Neutrophil (primary cell): ENCODE measurements at regions not wholly inside any gene's neighbourhood (a gene's known extent, or its start where the extent isn't known, plus 50 kb on each side); places are given as distances from the start of the nearest gene placed in this dataset.
"Not testable (repeated sequence)": the region's sequence is repeated elsewhere in the genome, so short reads cannot be mapped to it uniquely, and the experiment has no call there.

Experiments used
- H3K27ac ChIP-seq: fragments of 200-600 bp; sonication (generic); 2 replicates; pipeline ENCODE4 v1.5.1; 2016; ENCODE audit warnings: mild to moderate bottlenecking, moderate library complexity
- H3K27me3 ChIP-seq: fragments of 200-600 bp; sonication (generic); 2 replicates; pipeline ENCODE4 v1.6.0; 2016; ENCODE audit warnings: mild to moderate bottlenecking
- H3K36me3 ChIP-seq: fragments of 200-600 bp; sonication (generic); 2 replicates; pipeline ENCODE4 v1.5.1; 2017
- H3K4me1 ChIP-seq, 2 experiments: fragments of 200-600 bp in 1 of 2; sonication (generic) in 1 of 2; 1 replicate in 1 of 2; 2 replicates in 1 of 2; pipeline versions ENCODE4 v1.5.1 to v1.6.1; 2013 to 2016; ENCODE audit warnings: low read depth in 1 of 2, low read length in 1 of 2, mild to moderate bottlenecking in 1 of 2, moderate library complexity in 1 of 2; ENCODE audit not compliant: control insufficient read depth in 1 of 2, insufficient read depth in 1 of 2
- H3K4me3 ChIP-seq, 2 experiments: fragments of 200-600 bp in 1 of 2; sonication (generic) in 1 of 2; 1 replicate in 1 of 2; 2 replicates in 1 of 2; pipeline ENCODE4 v1.5.1; 2013 to 2016; ENCODE audit warnings: low read depth in 1 of 2, low read length in 1 of 2, mild to moderate bottlenecking in 1 of 2, moderate library complexity in 1 of 2
- H3K9me3 ChIP-seq: fragments of 200-600 bp; sonication (generic); 2 replicates; pipeline ENCODE4 v1.5.1; 2016
- TF ChIP-seq, protein P1 (sequence below): fragments of 200-600 bp; sonication (generic); IDR thresholded peaks from 2 replicates; pipeline ENCODE4 v1.5.1; 2016; ENCODE audit warnings: antibody characterized with exemption

DNA sequence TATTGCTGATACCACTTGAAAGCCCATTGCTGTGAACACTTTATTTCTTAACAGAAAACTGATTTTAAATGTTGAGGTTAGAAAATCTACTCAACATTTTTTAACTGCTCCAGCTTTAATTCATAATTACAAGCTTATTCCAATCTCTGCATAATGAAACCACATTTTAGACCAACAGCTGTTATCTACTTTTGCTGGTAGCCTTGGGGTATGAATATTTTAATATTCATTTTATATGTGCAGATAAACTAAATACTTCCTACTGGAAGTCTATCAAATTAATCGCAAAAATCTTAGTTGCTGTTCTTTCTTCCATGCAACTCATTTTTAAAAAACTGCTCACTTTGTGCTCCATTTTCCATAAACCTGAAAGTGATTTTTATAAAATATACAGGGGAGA, 189.3 kb upstream of the SLC35B3 start:
- Histone ChIP-seq H3K36me3 (no peaks in the 10 kb centered on the region), H3K27me3 (no peaks in the 10 kb centered on the region), H3K9me3 (no peaks in the 10 kb centered on the region), H3K27ac (no peak overlapping the region), H3K4me3 (no peak overlapping the region), H3K4me1 (no peaks in the 10 kb centered on the region)
- TF ChIP-seq, protein P1, sequence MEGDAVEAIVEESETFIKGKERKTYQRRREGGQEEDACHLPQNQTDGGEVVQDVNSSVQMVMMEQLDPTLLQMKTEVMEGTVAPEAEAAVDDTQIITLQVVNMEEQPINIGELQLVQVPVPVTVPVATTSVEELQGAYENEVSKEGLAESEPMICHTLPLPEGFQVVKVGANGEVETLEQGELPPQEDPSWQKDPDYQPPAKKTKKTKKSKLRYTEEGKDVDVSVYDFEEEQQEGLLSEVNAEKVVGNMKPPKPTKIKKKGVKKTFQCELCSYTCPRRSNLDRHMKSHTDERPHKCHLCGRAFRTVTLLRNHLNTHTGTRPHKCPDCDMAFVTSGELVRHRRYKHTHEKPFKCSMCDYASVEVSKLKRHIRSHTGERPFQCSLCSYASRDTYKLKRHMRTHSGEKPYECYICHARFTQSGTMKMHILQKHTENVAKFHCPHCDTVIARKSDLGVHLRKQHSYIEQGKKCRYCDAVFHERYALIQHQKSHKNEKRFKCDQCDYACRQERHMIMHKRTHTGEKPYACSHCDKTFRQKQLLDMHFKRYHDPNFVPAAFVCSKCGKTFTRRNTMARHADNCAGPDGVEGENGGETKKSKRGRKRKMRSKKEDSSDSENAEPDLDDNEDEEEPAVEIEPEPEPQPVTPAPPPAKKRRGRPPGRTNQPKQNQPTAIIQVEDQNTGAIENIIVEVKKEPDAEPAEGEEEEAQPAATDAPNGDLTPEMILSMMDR = no peak

DNA sequence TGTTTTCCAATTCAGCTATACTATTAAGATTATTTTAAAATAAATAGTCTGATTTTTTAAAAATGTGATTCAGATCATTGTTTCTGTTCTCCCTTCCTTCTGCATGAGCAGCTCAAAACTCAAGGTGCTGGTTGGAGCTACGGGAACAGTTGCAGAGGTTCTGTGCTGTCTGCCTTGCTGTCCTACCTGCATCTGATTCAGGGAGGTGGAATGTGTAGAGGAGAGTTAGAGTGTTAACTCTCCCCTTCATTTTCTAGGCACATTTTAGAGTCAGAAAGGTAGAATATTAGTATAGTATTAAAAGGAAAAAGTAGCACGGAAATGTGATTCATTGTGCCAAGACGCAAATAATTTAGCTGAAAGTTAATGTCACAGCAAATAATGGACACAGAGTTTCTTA, 188.1 kb upstream of the SLC35B3 start:
- H3K9me3 ChIP-seq = no peaks in the 10 kb centered on the region
- TF ChIP-seq, protein P1 = no peak
- H3K27me3 ChIP-seq = no peaks in the 10 kb centered on the region
- no peaks in the 10 kb centered on the region for H3K4me1 ChIP-seq
- H3K4me3 ChIP-seq = no peak overlapping the region
- no peaks in the 10 kb centered on the region for H3K36me3 ChIP-seq
- H3K27ac ChIP-seq = no peak overlapping the region

DNA sequence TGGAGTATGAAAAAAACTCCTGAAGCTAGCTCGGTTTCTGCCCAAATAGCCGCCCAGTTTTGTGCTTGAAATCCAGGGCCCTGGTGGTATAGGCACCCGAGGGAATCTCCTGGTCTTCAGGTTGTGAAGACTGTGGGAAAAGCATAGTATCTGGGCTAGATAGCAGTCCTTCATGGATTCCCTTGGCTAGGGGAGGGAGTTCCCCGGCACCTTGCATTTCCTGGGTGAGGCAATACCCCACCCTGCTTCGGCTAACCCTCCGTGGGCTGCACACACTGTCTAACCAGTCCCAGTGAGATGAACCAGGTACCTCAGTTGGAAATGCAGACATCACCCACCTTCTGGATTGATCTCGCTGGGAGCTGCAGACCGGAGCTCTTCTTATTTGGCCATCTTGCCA, 184.5 kb upstream of the SLC35B3 start:
- H3K9me3 ChIP-seq = no peaks in the 10 kb centered on the region
- no peak overlapping the region for H3K27ac ChIP-seq
- H3K36me3 ChIP-seq = no peaks in the 10 kb centered on the region
- H3K4me1 ChIP-seq = no peaks in the 10 kb centered on the region
- TF ChIP-seq, protein P1 = no peak
- H3K27me3 ChIP-seq = no peaks in the 10 kb centered on the region
- H3K4me3 ChIP-seq = no peak overlapping the region

DNA sequence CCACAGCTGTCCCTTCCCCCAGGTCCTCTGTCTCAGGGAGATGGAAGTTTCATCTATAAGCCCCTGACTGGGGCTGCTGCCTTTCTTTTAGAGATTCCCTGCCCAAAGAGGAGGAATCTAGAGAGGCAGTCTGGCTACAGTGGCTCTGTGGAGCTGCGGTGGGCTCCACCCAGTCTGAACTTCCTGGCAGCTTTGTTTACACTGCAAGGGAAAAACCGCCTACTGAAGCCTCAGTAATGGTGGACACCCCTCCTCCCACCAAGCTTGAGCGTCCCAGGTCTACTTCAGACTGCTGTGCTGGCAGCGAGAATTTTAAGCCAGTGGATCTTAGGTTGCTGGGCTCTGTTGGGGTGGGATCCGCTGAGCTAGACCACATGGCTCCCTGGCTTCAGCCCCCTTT, 184.1 kb upstream of the SLC35B3 start:
- not testable (repeated sequence) for H3K9me3 ChIP-seq, H3K27ac ChIP-seq, H3K4me3 ChIP-seq, H3K4me1 ChIP-seq, H3K36me3 ChIP-seq, H3K27me3 ChIP-seq

DNA sequence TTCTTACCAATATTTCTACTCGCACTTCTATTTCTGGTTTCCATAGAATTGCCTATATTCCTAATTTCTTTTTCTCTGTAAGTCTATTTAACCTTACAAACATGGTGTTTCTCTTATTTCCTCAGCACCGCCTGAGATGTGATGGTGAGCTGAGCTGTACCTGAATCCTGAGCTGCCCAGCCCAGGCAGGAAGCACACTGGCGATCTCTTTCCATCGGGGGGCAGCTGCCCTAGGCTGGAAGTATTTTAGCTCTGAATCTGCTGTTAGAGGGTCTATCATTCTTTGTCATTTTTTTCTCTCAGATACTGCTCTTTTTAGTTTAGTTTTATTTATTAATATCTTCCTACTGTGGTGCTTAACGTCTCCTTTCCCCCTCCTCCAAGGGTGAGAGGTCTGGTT, 173.4 kb upstream of the SLC35B3 start:
- no peak overlapping the region for H3K4me3 ChIP-seq
- no peaks in the 10 kb centered on the region for H3K9me3 ChIP-seq
- TF ChIP-seq, protein P1 = no peak
- no peaks in the 10 kb centered on the region for H3K36me3 ChIP-seq
- no peaks in the 10 kb centered on the region for H3K4me1 ChIP-seq
- no peaks in the 10 kb centered on the region for H3K27me3 ChIP-seq
- no peak overlapping the region for H3K27ac ChIP-seq

DNA sequence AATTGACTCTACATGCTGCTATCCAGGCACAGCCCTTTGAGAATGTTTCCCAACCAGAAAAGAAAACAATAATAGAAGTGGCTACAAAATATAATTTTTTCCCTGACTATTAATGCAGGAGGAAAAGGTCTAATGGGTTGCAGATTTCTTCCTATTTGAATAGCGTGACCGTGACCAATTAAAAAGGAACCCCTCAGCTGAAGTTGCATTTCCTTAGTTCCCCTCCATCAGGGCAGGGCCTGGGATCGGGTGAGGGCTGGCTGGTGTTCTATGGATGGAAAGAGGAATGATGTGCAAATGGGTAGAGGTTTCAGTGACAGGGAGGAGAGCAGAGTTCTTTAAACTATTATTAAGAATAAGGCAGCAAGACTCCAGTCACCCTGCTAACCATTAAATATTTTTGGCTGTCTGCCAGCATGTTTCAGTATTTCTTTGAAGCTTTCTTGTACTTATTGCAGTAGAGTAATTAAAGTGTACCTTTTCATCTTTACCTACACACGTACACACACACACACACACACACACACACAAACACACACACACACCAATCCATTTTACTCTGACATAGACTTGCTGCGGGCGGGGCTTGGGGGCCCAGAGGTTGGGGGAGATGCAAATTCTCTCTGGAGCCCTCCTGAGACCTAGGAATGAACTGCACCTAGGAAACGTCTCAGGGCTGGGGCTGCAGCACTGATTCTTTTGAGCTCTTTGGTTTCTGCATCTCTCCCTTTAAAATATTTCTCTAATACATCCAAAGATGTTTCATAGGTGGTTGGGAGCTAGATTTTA, 154.8 kb upstream of the SLC35B3 start:
- H3K27me3 ChIP-seq = no peaks in the 10 kb centered on the region
- H3K4me3 ChIP-seq = no peak overlapping the region
- H3K4me1 ChIP-seq = no peaks in the 10 kb centered on the region
- no peaks in the 10 kb centered on the region for H3K9me3 ChIP-seq
- H3K27ac ChIP-seq = no peak overlapping the region
- TF ChIP-seq, protein P1 = no peak
- no peaks in the 10 kb centered on the region for H3K36me3 ChIP-seq
